B cell (primary cell): ENCODE measurements at regions not wholly inside any gene's neighbourhood (a gene's known extent, or its start where the extent isn't known, plus 50 kb on each side); places are given as distances from the start of the nearest gene placed in this dataset.

Experiments
- ATAC-seq: fragments of 200-7000 bp; cut with Tn5 transposase; one replicate; pipeline ENCODE4 v1.10.0; 2021; ENCODE audit warnings: low read depth, mild to moderate bottlenecking, moderate number of reproducible peaks, moderate library complexity
- CTCF ChIA-PET: fragments of 350-600 bp; sonication (Branson Sonifier 250); formaldehyde crosslinking; loops from one replicate; lab custom pipeline; 2021; ENCODE audit warnings: antibody characterized with exemption, inconsistent platforms; lab: Charles Lee
- POLR2A ChIA-PET: fragments of 350-600 bp; sonication (Branson Sonifier 250); formaldehyde crosslinking; loops from one replicate; lab custom pipeline; 2021; ENCODE audit warnings: antibody characterized with exemption; lab: Charles Lee
- DNase-seq: peaks from one replicate; pipeline ENCODE4 v3.0.0; 2013
- H2AFZ ChIP-seq: 2 replicates; pipeline ENCODE4 v1.6.1; 2012; ENCODE audit warnings: mild to moderate bottlenecking, low read depth, low read length; ENCODE audit not compliant: insufficient read depth, poor library complexity, severe bottlenecking
- H3K27ac ChIP-seq, 2 donors: 1 replicate in 1 of 2; 2 replicates in 1 of 2; pipeline ENCODE4 v1.5.1; 2012 to 2013; ENCODE audit warnings: low read length in 2 of 2, mild to moderate bottlenecking in 2 of 2, moderate library complexity in 1 of 2
- H3K27me3 ChIP-seq, 4 experiments: fragments of 200-600 bp in 1 of 4; sonication (generic) in 1 of 4; replicated peaks in 1 of 4; 1 replicate in 2 of 4; 2 replicates in 2 of 4; pipeline versions ENCODE4 v1.6.1 to v1.7.0; 2013 to 2016; ENCODE audit warnings: low read length in 3 of 4, mild to moderate bottlenecking in 2 of 4, mixed read lengths in 1 of 4, moderate library complexity in 1 of 4; ENCODE audit not compliant: insufficient read depth in 4 of 4, control insufficient read depth in 3 of 4; ENCODE audit errors: control extremely low read depth in 1 of 4
- H3K36me3 ChIP-seq, 2 experiments: replicated peaks in 1 of 2; 1 replicate in 1 of 2; 2 replicates in 1 of 2; pipeline versions ENCODE4 v1.6.1 to v1.7.1; 2013; ENCODE audit warnings: low read length in 1 of 2; ENCODE audit not compliant: insufficient read depth in 2 of 2, control insufficient read depth in 1 of 2; ENCODE audit errors: control extremely low read depth in 1 of 2, extremely low read depth in 1 of 2
- H3K4me1 ChIP-seq, 2 donors: fragments of 200-600 bp in 1 of 2; sonication (generic) in 1 of 2; 1 replicate in 1 of 2; 2 replicates in 1 of 2; pipeline versions ENCODE4 v1.5.1 to v1.6.1; 2013 to 2017; ENCODE audit warnings: low read length in 2 of 2; ENCODE audit not compliant: control insufficient read depth in 2 of 2, insufficient read depth in 2 of 2
- H3K4me2 ChIP-seq: replicated peaks from 2 replicates; pipeline ENCODE3; 2012; ENCODE audit warnings: mild to moderate bottlenecking, low read depth, low read length; ENCODE audit not compliant: poor library complexity, severe bottlenecking
- H3K4me3 ChIP-seq, 5 experiments: fragments of 200-600 bp in 1 of 5; sonication (generic) in 1 of 5; 1 replicate in 3 of 5; 2 replicates in 2 of 5; pipeline versions ENCODE4 v1.5.1 to v1.7.0; 2011 to 2016; ENCODE audit warnings: low read length in 4 of 5, mild to moderate bottlenecking in 4 of 5, low read depth in 2 of 5, control low read depth in 1 of 5, moderate library complexity in 1 of 5; ENCODE audit not compliant: insufficient read depth in 1 of 5; ENCODE audit errors: control extremely low read depth in 1 of 5, extremely low read depth in 1 of 5
- H3K79me2 ChIP-seq: fragments of 200-600 bp; sonication (generic); one replicate; pipeline ENCODE4 v1.6.0; 2016; ENCODE audit warnings: low read length; ENCODE audit not compliant: control insufficient read depth, insufficient read depth
- H3K9ac ChIP-seq: fragments of 200-600 bp; sonication (generic); 2 replicates; pipeline ENCODE4 v1.6.1; 2017; ENCODE audit warnings: mild to moderate bottlenecking, low read length, moderate library complexity
- H3K9me3 ChIP-seq, 3 donors: one replicate each; pipeline versions ENCODE4 v1.6.1 to v1.7.1; 2013; ENCODE audit warnings: low read length in 2 of 3; ENCODE audit not compliant: control insufficient read depth in 2 of 3, insufficient read depth in 1 of 3; ENCODE audit errors: control extremely low read depth in 1 of 3
- H4K20me1 ChIP-seq: 2 replicates; pipeline ENCODE4 v1.6.0; 2012; ENCODE audit warnings: mild to moderate bottlenecking, low read length; ENCODE audit not compliant: insufficient read depth, control insufficient read depth, poor library complexity, severe bottlenecking
- H3K27ac Mint-ChIP-seq: one replicate; pipeline ENCODE4 v1.8.0; 2021; ENCODE audit warnings: mixed read lengths
- H3K27me3 Mint-ChIP-seq: one replicate; pipeline ENCODE4 v1.8.0; 2021; ENCODE audit warnings: mixed read lengths
- H3K4me1 Mint-ChIP-seq: one replicate; pipeline ENCODE4 v1.8.0; 2021; ENCODE audit warnings: mixed read lengths
- H3K4me3 Mint-ChIP-seq: one replicate; pipeline ENCODE4 v1.8.0; 2021; ENCODE audit warnings: mixed read lengths
- H3K9me3 Mint-ChIP-seq: one replicate; pipeline ENCODE4 v1.8.0; 2022; ENCODE audit warnings: mixed read lengths; ENCODE audit not compliant: insufficient read depth
- CTCF ChIP-seq: fragments of 200-600 bp; IDR thresholded peaks from one replicate; pipeline ENCODE4 v1.8.0; 2022; ENCODE audit warnings: antibody characterized with exemption, mild to moderate bottlenecking
- EZH2 ChIP-seq: IDR thresholded peaks from 2 replicates; pipeline ENCODE4 v1.6.1; 2012; ENCODE audit warnings: borderline replicate concordance, low read depth, mild to moderate bottlenecking, moderate library complexity, low read length; ENCODE audit not compliant: insufficient read depth, poor library complexity, severe bottlenecking
- WGBS: methylation state at CpG from one replicate; pipeline ENCODE4 v1.1.5; 2013; ENCODE audit warnings: missing lambda C conversion rate; ENCODE audit not compliant: insufficient coverage; 5-methylcytosine and 5-hydroxymethylcytosine counted together
- intact Hi-C: fragments of 100-400 bp; cut with micrococcal nuclease; formaldehyde crosslinking; loops from one replicate; pipeline ENCODE4 v1.10.0; 2022

GRCh38 chr1:59078866-59079265 is 218.0 kb upstream of the FGGY start:
- intact Hi-C loops, result loop anchor here (10.0 kb wide), 2 partner anchors 56 to 616 kb away; no protein-coding TSS in a partner anchor

More at GRCh38 chr1:59078866-59079265, 218.0 kb upstream of the FGGY start:
- CTCF ChIA-PET, result interaction anchor here (1.2 to 1.4 kb wide), 2 partner anchors 209 to 680 kb away, joined by 3 read pairs; no protein-coding TSS in a partner anchor
- 93% methylated on average over 2 of the region's 3 CpGs for WGBS
- H3K27ac ChIP-seq, result no peak overlapping the region
- Mint-ChIP-seq H3K9me3 (no peaks in the 10 kb centered on the region), H3K27ac (no peak overlapping the region), H3K4me3 (no peak overlapping the region), H3K4me1 (peaks cover 10% of the 10 kb centered on the region), H3K27me3 (no peaks in the 10 kb centered on the region)
- POLR2A ChIA-PET, result interaction anchor here (0.6 kb wide), 1 partner anchor 62 kb away, joined by 4 read pairs; no protein-coding TSS in a partner anchor
- no peaks in the 10 kb centered on the region for H3K27me3 ChIP-seq
- no peak for DNase-seq
- no peak overlapping the region for H3K4me2 ChIP-seq
- no peaks in the 10 kb centered on the region for H3K9me3 ChIP-seq
- no peaks in the 10 kb centered on the region for H3K36me3 ChIP-seq
- H3K9ac ChIP-seq, result no peak overlapping the region
- no peak overlapping the region for H3K4me3 ChIP-seq
- H3K79me2 ChIP-seq, result no peaks in the 10 kb centered on the region
- TF ChIP-seq CTCF (no peak), EZH2 (no peak)
- no peaks in the 10 kb centered on the region for H4K20me1 ChIP-seq
- no peak overlapping the region for H2AFZ ChIP-seq
- peaks cover 1 to 5% of the 10 kb centered on the region in 2 donors for H3K4me1 ChIP-seq
- no peak for ATAC-seq
